Panc1 (cell line): ENCODE measurements at regions not wholly inside any gene's neighbourhood (a gene's known extent, or its start where the extent isn't known, plus 50 kb on each side); places are given as distances from the start of the nearest gene placed in this dataset.

Source experiments
- ATAC-seq: fragments of 200-7000 bp; cut with Tn5 transposase; 2 replicates; pipeline ENCODE4 v1.9.1; 2020; ENCODE audit warnings: mild to moderate bottlenecking, moderate library complexity
- BruUV-seq: library from RNA; stranded (reverse); fragments of 400-500 nt; replicated peaks from 2 replicates; lab custom pipeline; 2021; lab: Mats Ljungman, UMichigan
- CTCF ChIA-PET: fragments of 300-600 bp; sonication (Branson Sonifier 250); formaldehyde crosslinking; loops from one replicate; lab custom pipeline; 2022; ENCODE audit warnings: antibody characterized with exemption; lab: Charles Lee
- POLR2A ChIA-PET: fragments of 300-600 bp; sonication (Branson Sonifier 250); formaldehyde crosslinking; loops from one replicate; lab custom pipeline; 2022; ENCODE audit warnings: antibody characterized with exemption; lab: Charles Lee
- DNase-seq: peaks from one replicate; pipeline ENCODE4 v3.0.0-alpha.2; 2010; ENCODE audit warnings: low read depth, low spot score
- H3K27ac ChIP-seq: 2 replicates; pipeline ENCODE4 v1.5.1; 2011; ENCODE audit warnings: mild to moderate bottlenecking, low read length, inconsistent platforms
- H3K27me3 ChIP-seq: fragments of 200-500 bp; sonication (Bioruptor generic); 2 replicates; pipeline ENCODE4 v1.6.0; 2014; ENCODE audit warnings: low read length, inconsistent platforms; ENCODE audit not compliant: control insufficient read depth, insufficient read depth
- H3K36me3 ChIP-seq: fragments of 200-500 bp; sonication (Bioruptor generic); 2 replicates; pipeline ENCODE4 v1.5.1; 2014; ENCODE audit warnings: inconsistent platforms, mild to moderate bottlenecking, low read length, moderate library complexity; ENCODE audit not compliant: control insufficient read depth, insufficient read depth
- H3K4me1 ChIP-seq: 2 replicates; pipeline ENCODE4 v1.5.1; 2011; ENCODE audit warnings: inconsistent platforms, mild to moderate bottlenecking, low read length, moderate library complexity; ENCODE audit not compliant: control insufficient read depth, insufficient read depth
- H3K4me3 ChIP-seq, 2 experiments: 2 replicates each; pipeline ENCODE4 v1.5.1; 2011 to 2012; ENCODE audit warnings: low read depth in 2 of 2, low read length in 2 of 2, mild to moderate bottlenecking in 2 of 2, inconsistent platforms in 1 of 2, moderate library complexity in 1 of 2
- H3K9me3 ChIP-seq: fragments of 200-500 bp; sonication (Bioruptor generic); 2 replicates; pipeline ENCODE4 v1.5.1; 2014; ENCODE audit warnings: low read depth, mild to moderate bottlenecking, inconsistent platforms, low read length, moderate library complexity; ENCODE audit not compliant: control insufficient read depth, insufficient read depth
- CTCF ChIP-seq: fragments of 450-650 bp; IDR thresholded peaks from 2 replicates; pipeline ENCODE4 v1.5.1; 2017; ENCODE audit warnings: mild to moderate bottlenecking
- POLR2AphosphoS5 ChIP-seq: IDR thresholded peaks from 2 replicates; pipeline ENCODE4 v1.6.1; 2012; ENCODE audit warnings: mild to moderate bottlenecking, low read depth, low read length, moderate library complexity
- SIN3A ChIP-seq: IDR thresholded peaks from 2 replicates; pipeline ENCODE4 v1.6.1; 2012; ENCODE audit warnings: low read depth, mild to moderate bottlenecking, low read length, moderate library complexity, borderline replicate concordance; ENCODE audit not compliant: insufficient read depth
- TCF7L2 ChIP-seq: IDR thresholded peaks from 2 replicates; pipeline ENCODE4 v1.6.1; 2011; ENCODE audit warnings: mild to moderate bottlenecking, low read depth, low read length, inconsistent platforms
- in situ Hi-C: cut with HindIII; loops from 2 replicates; pipeline ENCODE4 v1.10.0; 2016; ENCODE audit warnings: low sequenced_read_pairs, low pct_unique_long_range_greater_than_20kb
- intact Hi-C: fragments of 100-400 bp; cut with micrococcal nuclease; formaldehyde crosslinking; loops from one replicate; pipeline ENCODE4 v1.10.0; 2022; ENCODE audit not compliant: unreplicated experiment
- TF ChIP-seq, protein P1 (sequence below), 2 experiments: IDR thresholded peaks; 2 replicates each; pipeline ENCODE4 v1.6.1; 2011 to 2012; ENCODE audit warnings: low read depth in 2 of 2, control low read depth in 1 of 2, low read length in 1 of 2, mild to moderate bottlenecking in 1 of 2, moderate library complexity in 1 of 2; ENCODE audit not compliant: insufficient read depth in 1 of 2

DNA sequence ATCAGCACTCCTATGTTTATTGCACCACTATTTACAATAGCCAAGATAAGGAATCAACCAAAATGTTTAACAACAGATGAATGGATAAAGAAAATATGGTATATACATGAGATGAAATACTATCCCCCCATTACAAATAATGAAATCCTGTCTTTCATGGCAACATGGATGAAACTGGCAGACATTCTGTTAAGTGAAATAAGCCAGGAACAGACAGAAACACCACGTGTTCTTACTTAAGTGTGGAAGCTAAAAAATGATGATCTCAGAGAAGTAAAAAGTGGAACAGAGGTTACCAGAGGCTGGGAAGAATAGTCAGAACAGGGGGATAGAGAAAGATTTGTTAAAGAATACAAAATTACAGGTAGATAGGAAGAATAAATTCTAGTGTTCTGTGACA lies 113.7 kb upstream of the MDM1 start:
- DNase-seq (no peak), ATAC-seq (no peak)
- no peak for TF ChIP-seq SIN3A
- no peak for TF ChIP-seq POLR2AphosphoS5
- no peak for TF ChIP-seq TCF7L2
- no peak for TF ChIP-seq CTCF
- TF ChIP-seq, protein P1, sequence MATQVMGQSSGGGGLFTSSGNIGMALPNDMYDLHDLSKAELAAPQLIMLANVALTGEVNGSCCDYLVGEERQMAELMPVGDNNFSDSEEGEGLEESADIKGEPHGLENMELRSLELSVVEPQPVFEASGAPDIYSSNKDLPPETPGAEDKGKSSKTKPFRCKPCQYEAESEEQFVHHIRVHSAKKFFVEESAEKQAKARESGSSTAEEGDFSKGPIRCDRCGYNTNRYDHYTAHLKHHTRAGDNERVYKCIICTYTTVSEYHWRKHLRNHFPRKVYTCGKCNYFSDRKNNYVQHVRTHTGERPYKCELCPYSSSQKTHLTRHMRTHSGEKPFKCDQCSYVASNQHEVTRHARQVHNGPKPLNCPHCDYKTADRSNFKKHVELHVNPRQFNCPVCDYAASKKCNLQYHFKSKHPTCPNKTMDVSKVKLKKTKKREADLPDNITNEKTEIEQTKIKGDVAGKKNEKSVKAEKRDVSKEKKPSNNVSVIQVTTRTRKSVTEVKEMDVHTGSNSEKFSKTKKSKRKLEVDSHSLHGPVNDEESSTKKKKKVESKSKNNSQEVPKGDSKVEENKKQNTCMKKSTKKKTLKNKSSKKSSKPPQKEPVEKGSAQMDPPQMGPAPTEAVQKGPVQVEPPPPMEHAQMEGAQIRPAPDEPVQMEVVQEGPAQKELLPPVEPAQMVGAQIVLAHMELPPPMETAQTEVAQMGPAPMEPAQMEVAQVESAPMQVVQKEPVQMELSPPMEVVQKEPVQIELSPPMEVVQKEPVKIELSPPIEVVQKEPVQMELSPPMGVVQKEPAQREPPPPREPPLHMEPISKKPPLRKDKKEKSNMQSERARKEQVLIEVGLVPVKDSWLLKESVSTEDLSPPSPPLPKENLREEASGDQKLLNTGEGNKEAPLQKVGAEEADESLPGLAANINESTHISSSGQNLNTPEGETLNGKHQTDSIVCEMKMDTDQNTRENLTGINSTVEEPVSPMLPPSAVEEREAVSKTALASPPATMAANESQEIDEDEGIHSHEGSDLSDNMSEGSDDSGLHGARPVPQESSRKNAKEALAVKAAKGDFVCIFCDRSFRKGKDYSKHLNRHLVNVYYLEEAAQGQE (IDR thresholded peaks at IDR 0.05; ENCODE audit: insufficient read depth in 1 of 2, low read depth in 2 of 2, low read length in 1 of 2): no peak
- intact Hi-C loops: no loop called here
- in situ Hi-C loops: no loop called here
- no peaks in the 10 kb centered on the region; the same call in 1 of the 2 replicates for H3K9me3 ChIP-seq
- peaks cover 14% of the 10 kb centered on the region for H3K4me1 ChIP-seq
- no peak overlapping the region for H3K4me3 ChIP-seq
- no peaks in the 10 kb centered on the region for H3K27me3 ChIP-seq
- ChIA-PET CTCF (no interaction called here), POLR2A (no interaction called here)
- H3K27ac ChIP-seq: peak overlapping the region; percentile 83
- no peaks in the 10 kb centered on the region for H3K36me3 ChIP-seq
- no TSS peak for BruUV-seq

DNA sequence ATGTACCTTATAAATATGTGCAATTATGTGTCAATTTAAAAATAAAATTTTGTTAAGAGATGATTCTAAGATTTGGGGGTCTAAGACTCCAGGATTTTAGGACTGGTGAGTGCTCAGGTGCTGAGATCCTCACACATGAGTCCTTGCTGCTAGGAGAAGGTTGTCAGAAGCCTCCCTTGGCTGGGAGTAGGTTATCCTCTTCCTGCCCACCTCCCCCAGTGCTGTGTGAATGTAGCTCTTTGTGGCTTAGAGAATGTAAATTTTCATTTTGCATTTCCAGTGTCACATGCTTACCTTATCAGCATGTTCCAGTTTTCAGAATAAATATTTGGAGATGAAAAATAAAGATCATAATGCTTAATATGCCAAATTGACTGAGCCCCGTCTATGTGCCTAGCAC lies 114.2 kb upstream of the MDM1 start:
- Histone ChIP-seq H3K4me1 (peaks cover 20% of the 10 kb centered on the region), H3K4me3 (no peak overlapping the region), H3K9me3 (no peaks in the 10 kb centered on the region; the same call in 1 of the 2 replicates), H3K36me3 (no peaks in the 10 kb centered on the region), H3K27ac (peak overlapping the region; percentile 83; the same call in 1 of the 2 replicates), H3K27me3 (no peaks in the 10 kb centered on the region)
- in situ Hi-C loops (no loop called here), intact Hi-C loops (no loop called here)
- ATAC-seq (no peak), DNase-seq (no peak)
- ChIA-PET CTCF (no interaction called here), POLR2A (interaction anchor here (0.5 kb wide), 1 partner anchor 75 kb away, joined by 3 read pairs; no protein-coding TSS in a partner anchor)
- TF ChIP-seq POLR2AphosphoS5: no peak
- no peak for TF ChIP-seq TCF7L2
- no peak for TF ChIP-seq SIN3A
- TF ChIP-seq, protein P1 (IDR thresholded peaks at IDR 0.05; ENCODE audit: insufficient read depth in 1 of 2, low read depth in 2 of 2, low read length in 1 of 2): no peak
- TF ChIP-seq CTCF: no peak
- BruUV-seq: no TSS peak
